MM.1S (cell line): ENCODE measurements at regions not wholly inside any gene's neighbourhood (a gene's known extent, or its start where the extent isn't known, plus 50 kb on each side); places are given as distances from the start of the nearest gene placed in this dataset.
"Not testable (repeated sequence)": the region's sequence is repeated elsewhere in the genome, so short reads cannot be mapped to it uniquely, and the experiment has no call there.

Experiments used
- DNase-seq: peaks from one replicate; pipeline ENCODE4 v3.0.0-alpha.2; 2015
- H2AFZ ChIP-seq: fragments of 300-600 bp; sonication (generic); 2 replicates; pipeline ENCODE4 v1.6.0; 2016; ENCODE audit warnings: antibody characterized with exemption, low read length
- H3F3A ChIP-seq: fragments of 300-600 bp; sonication (generic); 2 replicates; pipeline ENCODE4 v1.6.1; 2016; ENCODE audit warnings: mild to moderate bottlenecking, antibody characterized with exemption, low read length, moderate library complexity, mixed read lengths; ENCODE audit not compliant: insufficient read depth
- H3K27ac ChIP-seq: fragments of 300-600 bp; sonication (generic); 2 replicates; pipeline ENCODE4 v1.5.1; 2016; ENCODE audit warnings: mild to moderate bottlenecking, low read length
- H3K27me3 ChIP-seq: fragments of 300-600 bp; sonication (generic); replicated peaks from 2 replicates; pipeline ENCODE4 v1.6.0; 2016; ENCODE audit warnings: low read length; ENCODE audit not compliant: insufficient read depth
- H3K36me3 ChIP-seq: fragments of 300-600 bp; sonication (generic); replicated peaks from 2 replicates; pipeline ENCODE4 v1.6.1; 2016; ENCODE audit warnings: mild to moderate bottlenecking, low read length, mixed read lengths; ENCODE audit not compliant: insufficient read depth
- H3K4me1 ChIP-seq: fragments of 300-600 bp; sonication (generic); 2 replicates; pipeline ENCODE4 v1.6.1; 2016; ENCODE audit warnings: low read length, mixed read lengths
- H3K4me2 ChIP-seq: fragments of 300-600 bp; sonication (generic); 2 replicates; pipeline ENCODE4 v1.6.0; 2016; ENCODE audit warnings: low read depth, low read length
- H3K4me3 ChIP-seq: fragments of 300-600 bp; sonication (generic); 2 replicates; pipeline ENCODE4 v1.5.1; 2016; ENCODE audit warnings: low read length, mixed read lengths
- H3K79me2 ChIP-seq: fragments of 300-600 bp; sonication (generic); 2 replicates; pipeline ENCODE4 v1.6.1; 2016; ENCODE audit warnings: mixed run types, low read length, mixed read lengths
- H3K9ac ChIP-seq: fragments of 300-600 bp; sonication (generic); 2 replicates; pipeline ENCODE4 v1.6.1; 2016; ENCODE audit warnings: low read length, mixed read lengths
- H3K9me2 ChIP-seq: fragments of 300-600 bp; sonication (generic); replicated peaks from 2 replicates; pipeline ENCODE4 v1.6.1; 2016; ENCODE audit warnings: mild to moderate bottlenecking, low read length, mixed read lengths; ENCODE audit not compliant: insufficient read depth
- H3K9me3 ChIP-seq: fragments of 300-600 bp; sonication (generic); replicated peaks from 2 replicates; pipeline ENCODE4 v1.6.1; 2016; ENCODE audit warnings: mild to moderate bottlenecking, low read length, mixed read lengths; ENCODE audit not compliant: insufficient read depth
- H4K20me1 ChIP-seq: fragments of 300-600 bp; sonication (generic); 2 replicates; pipeline ENCODE4 v1.6.1; 2016; ENCODE audit warnings: mild to moderate bottlenecking, low read length, moderate library complexity, mixed read lengths; ENCODE audit not compliant: insufficient read depth
- EZH2 ChIP-seq: fragments of 300-600 bp; sonication (generic); optimal IDR thresholded peaks from 2 replicates; pipeline ENCODE3; 2017; ENCODE audit warnings: low read depth, mild to moderate bottlenecking, antibody characterized with exemption, low read length, mixed read lengths
- EZH2phosphoT487 ChIP-seq: fragments of 300-600 bp; sonication (generic); IDR thresholded peaks from 2 replicates; pipeline ENCODE4 v1.6.1; 2018; ENCODE audit warnings: antibody characterized with exemption, low read length
- TF ChIP-seq, protein P1 (sequence below): fragments of 300-600 bp; sonication (generic); IDR thresholded peaks from 2 replicates; pipeline ENCODE4 v1.5.1; 2016; ENCODE audit warnings: antibody characterized with exemption, low read length, mixed read lengths

DNA sequence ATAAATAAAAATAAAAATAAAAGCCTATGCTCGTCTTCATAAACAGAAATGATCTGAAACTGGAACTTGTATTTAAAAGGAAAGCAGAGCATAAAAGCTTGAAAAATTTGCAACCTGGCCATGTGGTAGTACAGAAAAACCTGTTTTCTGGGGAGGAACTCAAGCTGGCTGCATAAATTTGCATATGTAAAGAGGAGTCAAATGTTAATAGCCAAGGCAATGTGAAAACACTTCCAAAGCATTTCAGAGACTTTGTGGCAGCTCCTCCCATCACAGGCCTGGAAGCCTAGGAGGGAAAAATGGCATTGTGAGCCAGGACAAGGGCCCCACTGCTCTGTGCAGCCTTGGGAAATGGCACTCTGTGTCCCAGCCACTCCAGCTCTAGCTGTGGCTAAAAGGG lies 727.9 kb upstream of the DIAPH2 start:
- no peak for TF ChIP-seq EZH2
- TF ChIP-seq, protein P1, sequence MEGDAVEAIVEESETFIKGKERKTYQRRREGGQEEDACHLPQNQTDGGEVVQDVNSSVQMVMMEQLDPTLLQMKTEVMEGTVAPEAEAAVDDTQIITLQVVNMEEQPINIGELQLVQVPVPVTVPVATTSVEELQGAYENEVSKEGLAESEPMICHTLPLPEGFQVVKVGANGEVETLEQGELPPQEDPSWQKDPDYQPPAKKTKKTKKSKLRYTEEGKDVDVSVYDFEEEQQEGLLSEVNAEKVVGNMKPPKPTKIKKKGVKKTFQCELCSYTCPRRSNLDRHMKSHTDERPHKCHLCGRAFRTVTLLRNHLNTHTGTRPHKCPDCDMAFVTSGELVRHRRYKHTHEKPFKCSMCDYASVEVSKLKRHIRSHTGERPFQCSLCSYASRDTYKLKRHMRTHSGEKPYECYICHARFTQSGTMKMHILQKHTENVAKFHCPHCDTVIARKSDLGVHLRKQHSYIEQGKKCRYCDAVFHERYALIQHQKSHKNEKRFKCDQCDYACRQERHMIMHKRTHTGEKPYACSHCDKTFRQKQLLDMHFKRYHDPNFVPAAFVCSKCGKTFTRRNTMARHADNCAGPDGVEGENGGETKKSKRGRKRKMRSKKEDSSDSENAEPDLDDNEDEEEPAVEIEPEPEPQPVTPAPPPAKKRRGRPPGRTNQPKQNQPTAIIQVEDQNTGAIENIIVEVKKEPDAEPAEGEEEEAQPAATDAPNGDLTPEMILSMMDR = no peak
- no peak for TF ChIP-seq EZH2phosphoT487

DNA sequence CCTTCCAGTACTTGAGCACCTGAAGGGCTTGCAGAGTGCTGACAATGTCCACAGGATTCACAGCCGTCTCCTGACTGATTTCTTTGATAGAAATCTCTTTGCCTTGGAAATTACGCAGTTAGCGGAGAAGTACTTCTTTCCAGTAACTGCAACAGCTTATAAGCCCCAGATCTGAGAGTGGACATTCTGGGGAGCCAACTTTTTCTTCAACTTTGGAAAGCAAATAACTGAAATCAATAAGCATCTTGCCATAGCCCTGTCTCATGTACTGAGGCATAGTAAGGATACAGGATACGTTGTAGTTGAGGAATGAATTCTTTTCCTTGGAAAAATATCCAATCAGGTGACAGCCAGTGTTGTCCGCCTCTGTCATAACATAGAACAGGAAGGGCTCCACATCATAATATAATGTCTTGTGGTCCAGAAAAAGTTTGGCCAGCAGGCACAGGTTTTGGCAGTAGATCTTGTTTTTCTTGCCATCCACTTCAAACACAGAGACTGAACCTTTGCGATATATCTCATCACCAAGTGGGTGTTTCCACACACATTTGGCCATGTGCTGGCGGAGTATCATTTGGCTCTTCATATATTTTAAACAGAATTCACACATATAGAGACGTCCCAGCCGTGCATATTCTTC lies 711.1 kb upstream of the DIAPH2 start:
- not testable (repeated sequence) for H4K20me1 ChIP-seq, H3K9me2 ChIP-seq, H3K79me2 ChIP-seq, H3K4me2 ChIP-seq, H3F3A ChIP-seq, DNase-seq, H3K9ac ChIP-seq, H3K9me3 ChIP-seq, H3K27ac ChIP-seq, H3K4me1 ChIP-seq, H2AFZ ChIP-seq, H3K4me3 ChIP-seq, H3K27me3 ChIP-seq, H3K36me3 ChIP-seq

More for the DNA sequence above, 727.9 kb upstream of the DIAPH2 start:
- Histone ChIP-seq H3K9me2 (no peaks in the 10 kb centered on the region), H3K79me2 (no peaks in the 10 kb centered on the region), H3K27ac (no peak overlapping the region), H3K27me3 (no peaks in the 10 kb centered on the region), H3K9me3 (no peaks in the 10 kb centered on the region), H3K4me1 (no peaks in the 10 kb centered on the region), H2AFZ (no peak overlapping the region), H3F3A (no peaks in the 10 kb centered on the region), H3K9ac (no peak overlapping the region), H3K4me3 (no peak overlapping the region), H3K4me2 (no peak overlapping the region), H4K20me1 (no peaks in the 10 kb centered on the region), H3K36me3 (no peaks in the 10 kb centered on the region)
- DNase-seq = no peak

DNA sequence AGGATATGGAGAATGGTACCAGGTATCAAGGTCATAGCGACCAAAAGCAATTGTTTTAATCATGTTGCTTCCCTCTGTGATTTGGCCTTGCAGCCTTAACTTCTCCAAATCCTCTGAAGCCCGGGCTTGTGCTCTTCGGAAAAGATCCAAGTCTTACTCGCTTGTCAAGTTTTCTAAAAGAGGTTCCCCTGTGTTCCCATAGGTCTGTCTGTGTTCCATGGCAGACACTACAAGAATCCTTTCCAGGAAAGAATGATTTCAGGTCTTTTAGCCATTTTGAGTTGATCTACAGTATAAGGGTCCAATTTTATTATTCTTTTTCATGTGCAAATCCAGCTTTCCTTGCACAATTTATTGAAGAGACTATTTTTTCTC lies 710.6 kb upstream of the DIAPH2 start:
- Histone ChIP-seq H3K9me2 (no peaks in the 10 kb centered on the region), H3K4me1 (no peaks in the 10 kb centered on the region), H2AFZ (no peak overlapping the region), H3K36me3 (no peaks in the 10 kb centered on the region), H3F3A (no peaks in the 10 kb centered on the region), H3K27ac (no peak overlapping the region), H4K20me1 (no peaks in the 10 kb centered on the region), H3K27me3 (no peaks in the 10 kb centered on the region), H3K4me3 (no peak overlapping the region), H3K79me2 (no peaks in the 10 kb centered on the region), H3K9ac (no peak overlapping the region), H3K9me3 (no peaks in the 10 kb centered on the region), H3K4me2 (no peak overlapping the region)
- DNase-seq = no peak
- TF ChIP-seq, protein P1 = no peak
- TF ChIP-seq EZH2 (no peak), EZH2phosphoT487 (no peak)

DNA sequence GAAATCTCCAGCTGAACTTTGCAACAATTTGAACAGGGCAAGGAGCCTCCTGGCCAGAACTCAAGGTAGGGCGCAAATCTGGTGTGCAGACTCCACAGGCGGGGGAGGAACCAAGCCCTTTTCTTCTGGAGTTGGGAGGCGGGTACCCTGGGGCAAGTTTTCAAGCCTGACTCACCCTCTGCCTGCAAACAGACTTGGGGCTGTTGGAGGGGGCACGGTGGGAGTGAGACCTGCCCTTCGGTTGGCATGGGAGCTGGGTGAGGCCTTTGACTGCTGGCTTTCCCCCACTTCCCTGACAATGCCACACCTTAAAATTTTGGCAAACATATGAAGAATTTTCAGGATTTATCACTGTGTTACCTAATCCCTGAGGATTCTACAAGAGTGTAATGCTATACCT lies 709.8 kb upstream of the DIAPH2 start:
- Histone ChIP-seq H3K79me2 (no peaks in the 10 kb centered on the region), H3K9me2 (no peaks in the 10 kb centered on the region), H3K4me1 (no peaks in the 10 kb centered on the region), H3K36me3 (no peaks in the 10 kb centered on the region), H3K27me3 (no peaks in the 10 kb centered on the region), H3K9me3 (no peaks in the 10 kb centered on the region), H3K4me2 (no peak overlapping the region), H4K20me1 (no peaks in the 10 kb centered on the region), H2AFZ (no peak overlapping the region), H3F3A (no peaks in the 10 kb centered on the region), H3K27ac (no peak overlapping the region), H3K9ac (no peak overlapping the region), H3K4me3 (no peak overlapping the region)
- DNase-seq = no peak
- TF ChIP-seq, protein P1 = no peak
- TF ChIP-seq EZH2 = no peak
- no peak for TF ChIP-seq EZH2phosphoT487
